HepG2 (cell line): ENCODE measurements at regions not wholly inside any gene's neighbourhood (a gene's known extent, or its start where the extent isn't known, plus 50 kb on each side); places are given as distances from the start of the nearest gene placed in this dataset.

Experiments
- CTCF ChIP-seq: sonication (generic); formaldehyde crosslinking; IDR thresholded peaks from 2 replicates; pipeline ENCODE4 v1.5.0; 2020; ENCODE audit warnings: mild to moderate bottlenecking, missing genetic modification reagents, moderate library complexity
- DNMT1 ChIP-seq: sonication (generic); formaldehyde crosslinking; IDR thresholded peaks from 2 replicates; pipeline ENCODE4 v1.5.1; 2020; ENCODE audit warnings: mild to moderate bottlenecking, missing genetic modification reagents
- IKZF1 ChIP-seq: fragments of 450-650 bp; IDR thresholded peaks from 2 replicates; pipeline ENCODE4 v1.7.1; 2016
- MXI1 ChIP-seq: IDR thresholded peaks from 3 replicates; pipeline ENCODE4 v1.6.1; 2012; ENCODE audit warnings: low read depth, low read length, inconsistent platforms, borderline replicate concordance
- PHF5A ChIP-seq: IDR thresholded peaks from one replicate; pipeline ENCODE4 v1.6.1; 2018; ENCODE audit warnings: low read depth, missing genetic modification reagents; ENCODE audit not compliant: unreplicated experiment
- PPARG ChIP-seq: conservative IDR thresholded peaks from 2 replicates; pipeline ENCODE4 v1.6.1; 2016; ENCODE audit warnings: missing biosample characterization, missing genetic modification reagents
- RAD51 ChIP-seq: fragments of 450-650 bp; IDR thresholded peaks from 2 replicates; pipeline ENCODE4 v1.6.1; 2016; ENCODE audit warnings: borderline replicate concordance
- RFX5 ChIP-seq: IDR thresholded peaks from 2 replicates; pipeline ENCODE4 v1.6.1; 2011; ENCODE audit warnings: low read depth, low read length, improper control_type of control experiment
- TAF1 ChIP-seq: sonication (generic); formaldehyde crosslinking; IDR thresholded peaks from 2 replicates; pipeline ENCODE4 v1.4.0; 2020; ENCODE audit warnings: missing genetic modification reagents
- ZBTB7A ChIP-seq: sonication (generic); formaldehyde crosslinking; IDR thresholded peaks from 2 replicates; pipeline ENCODE4 v1.8.0; 2022; ENCODE audit warnings: mild to moderate bottlenecking, missing genetic modification reagents
- ZFP36 ChIP-seq: fragments of 150-350 bp; IDR thresholded peaks from 2 replicates; pipeline ENCODE4 v1.6.1; 2018; ENCODE audit warnings: borderline replicate concordance, low read length, low read depth; ENCODE audit not compliant: partially characterized antibody
- ZNF672 ChIP-seq: sonication (generic); formaldehyde crosslinking; IDR thresholded peaks from 2 replicates; pipeline ENCODE4 v1.8.1; 2022; ENCODE audit warnings: missing genetic modification reagents
- TF ChIP-seq, protein P1 (sequence below): sonication (generic); formaldehyde crosslinking; IDR thresholded peaks from 2 replicates; pipeline ENCODE4 v1.4.0; 2020; ENCODE audit warnings: missing genetic modification reagents

- no peak for TF ChIP-seq RAD51
- TF ChIP-seq ZBTB7A (CRISPR knock-in tag), result no peak
- no peak for TF ChIP-seq CTCF (CRISPR knock-in tag)
- TF ChIP-seq IKZF1, result no peak
- no peak for TF ChIP-seq RFX5
- TF ChIP-seq ZNF672 (CRISPR knock-in tag), result no peak
- TF ChIP-seq MXI1, result no peak
- TF ChIP-seq DNMT1 (CRISPR knock-in tag), result no peak
- TF ChIP-seq PHF5A (CRISPR knock-in tag), result no peak
- TF ChIP-seq, protein P1, sequence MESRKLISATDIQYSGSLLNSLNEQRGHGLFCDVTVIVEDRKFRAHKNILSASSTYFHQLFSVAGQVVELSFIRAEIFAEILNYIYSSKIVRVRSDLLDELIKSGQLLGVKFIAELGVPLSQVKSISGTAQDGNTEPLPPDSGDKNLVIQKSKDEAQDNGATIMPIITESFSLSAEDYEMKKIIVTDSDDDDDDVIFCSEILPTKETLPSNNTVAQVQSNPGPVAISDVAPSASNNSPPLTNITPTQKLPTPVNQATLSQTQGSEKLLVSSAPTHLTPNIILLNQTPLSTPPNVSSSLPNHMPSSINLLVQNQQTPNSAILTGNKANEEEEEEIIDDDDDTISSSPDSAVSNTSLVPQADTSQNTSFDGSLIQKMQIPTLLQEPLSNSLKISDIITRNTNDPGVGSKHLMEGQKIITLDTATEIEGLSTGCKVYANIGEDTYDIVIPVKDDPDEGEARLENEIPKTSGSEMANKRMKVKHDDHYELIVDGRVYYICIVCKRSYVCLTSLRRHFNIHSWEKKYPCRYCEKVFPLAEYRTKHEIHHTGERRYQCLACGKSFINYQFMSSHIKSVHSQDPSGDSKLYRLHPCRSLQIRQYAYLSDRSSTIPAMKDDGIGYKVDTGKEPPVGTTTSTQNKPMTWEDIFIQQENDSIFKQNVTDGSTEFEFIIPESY (CRISPR knock-in tag), result no peak
- TF ChIP-seq TAF1 (CRISPR knock-in tag), result no peak
- no peak for TF ChIP-seq ZFP36
- no peak for TF ChIP-seq PPARG (CRISPR knock-in tag)
Observed at GRCh38 chr1:208513799-208514198, 269.6 kb upstream of the PLXNA2 start.
